ENCODE measurements at regions not wholly inside any gene's neighbourhood (a gene's known extent, or its start where the extent isn't known, plus 50 kb on each side); places are given as distances from the start of the nearest gene placed in this dataset.

GRCh38 chr22:22799561-22799960, 88.1 kb upstream of the IGLL5 start:
- intact Hi-C loops (cut with micrococcal nuclease; ENCODE audit: unreplicated experiment): no loop called here
- no peak for DNase-seq
- H3K79me2 ChIP-seq (ENCODE audit: low read depth): no peaks in the 10 kb centered on the region
- H2AFZ ChIP-seq: no peak overlapping the region
- ChIA-PET POLR2A (ENCODE audit: unreplicated experiment) (interaction anchor here (0.5 kb wide), 1 partner anchor 589 kb away, joined by 8 read pairs; no protein-coding TSS in a partner anchor), CTCF (no interaction called here)
- TF ChIP-seq EZH2 (IDR thresholded peaks at IDR 0.05; ENCODE audit: low read depth): no peak
- no peak for TF ChIP-seq CTCF (conservative IDR thresholded peaks at IDR 0.05)
- no peaks in the 10 kb centered on the region for H3K36me3 ChIP-seq (ENCODE audit: low read depth)
- H3K4me1 ChIP-seq (replicated peaks; ENCODE audit: insufficient read depth): no peaks in the 10 kb centered on the region
- no peak overlapping the region for H3K27ac ChIP-seq
- no peaks in the 10 kb centered on the region for H3K9me3 ChIP-seq (ENCODE audit: insufficient read depth, low read depth)
- no TSS peak for BruUV-seq (replicated peaks)
- no peak overlapping the region for H3K4me3 ChIP-seq
- no peak overlapping the region for H3K4me2 ChIP-seq
- H3K9me2 ChIP-seq (ENCODE audit: insufficient read depth): no peaks in the 10 kb centered on the region
- H3K27me3 ChIP-seq (ENCODE audit: insufficient read depth, low read depth): peaks cover 86% of the 10 kb centered on the region
- no peaks in the 10 kb centered on the region for H3F3A ChIP-seq (ENCODE audit: insufficient read depth, low read depth)
- H4K20me1 ChIP-seq (ENCODE audit: insufficient read depth): no peaks in the 10 kb centered on the region

DNA sequence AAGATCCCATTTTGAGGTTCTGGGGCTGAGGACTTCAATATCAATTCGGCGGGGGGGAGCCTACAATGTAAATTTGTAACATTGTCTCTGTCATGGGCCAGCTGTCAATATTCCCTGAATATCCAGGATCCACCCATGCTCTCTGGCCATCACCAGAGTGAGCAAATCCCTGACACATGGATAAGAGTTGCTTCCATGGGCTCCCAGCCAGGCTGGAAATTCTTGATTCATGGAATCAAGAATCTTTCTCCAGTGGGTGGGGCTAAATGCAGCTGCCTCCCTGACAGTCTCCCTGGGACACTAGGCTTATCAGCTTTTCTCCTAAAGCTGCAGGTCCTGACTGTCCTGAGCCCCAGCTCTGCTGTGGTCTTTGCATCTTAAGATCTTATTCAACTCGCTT, 86.9 kb upstream of the IGLL5 start:
- POLR2A ChIA-PET (ENCODE audit: unreplicated experiment): no interaction called here
- Histone ChIP-seq H3K9me2 (ENCODE audit: insufficient read depth) (no peaks in the 10 kb centered on the region), H3K36me3 (ENCODE audit: low read depth) (no peaks in the 10 kb centered on the region), H3F3A (ENCODE audit: insufficient read depth, low read depth) (no peaks in the 10 kb centered on the region), H3K4me1 (replicated peaks; ENCODE audit: insufficient read depth) (no peaks in the 10 kb centered on the region), H3K4me2 (no peak overlapping the region), H3K4me3 (no peak overlapping the region), H2AFZ (no peak overlapping the region), H4K20me1 (ENCODE audit: insufficient read depth) (no peaks in the 10 kb centered on the region), H3K79me2 (ENCODE audit: low read depth) (no peaks in the 10 kb centered on the region), H3K9me3 (ENCODE audit: insufficient read depth, low read depth) (no peaks in the 10 kb centered on the region), H3K27ac (no peak overlapping the region), H3K27me3 (ENCODE audit: insufficient read depth, low read depth) (peaks cover 81% of the 10 kb centered on the region)
- no peak for TF ChIP-seq EZH2 (IDR thresholded peaks at IDR 0.05; ENCODE audit: low read depth)
- TF ChIP-seq CTCF (conservative IDR thresholded peaks at IDR 0.05): no peak
- no TSS peak for BruUV-seq (replicated peaks)
- intact Hi-C loops (cut with micrococcal nuclease; ENCODE audit: unreplicated experiment): no loop called here
- CTCF ChIA-PET: no interaction called here
- no peak for DNase-seq

DNA sequence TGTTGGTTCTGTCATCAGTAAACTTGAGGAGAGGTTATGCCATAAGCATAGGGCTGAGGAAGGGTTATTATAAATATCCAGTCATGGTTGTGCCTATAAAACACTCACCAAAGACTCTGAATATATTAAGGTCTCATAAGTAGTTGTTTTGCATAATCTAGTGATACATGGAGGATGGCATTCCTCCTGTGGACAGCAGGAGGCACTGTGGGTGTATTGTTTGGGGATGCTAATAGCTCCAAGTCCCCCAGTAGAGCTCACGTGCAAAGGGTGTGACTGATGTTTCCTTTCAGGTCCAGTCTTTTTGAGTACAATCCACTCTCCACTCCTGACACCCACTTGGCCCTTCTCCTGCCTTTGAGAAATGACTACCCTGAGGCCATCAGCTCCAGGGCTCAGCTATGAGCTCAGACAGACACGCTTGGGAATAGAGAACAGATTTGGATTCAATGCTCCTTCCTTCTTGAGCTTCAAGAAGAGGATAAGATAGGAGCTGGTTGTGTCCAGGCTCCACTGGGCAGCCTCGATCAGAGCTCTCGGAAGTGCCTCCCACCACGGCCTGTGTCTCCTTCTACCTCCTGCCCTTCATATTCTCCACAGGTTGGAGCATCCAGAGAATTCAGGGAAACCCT, 85.2 kb upstream of the IGLL5 start:
- Histone ChIP-seq H3K4me1 (replicated peaks; ENCODE audit: insufficient read depth) (no peaks in the 10 kb centered on the region), H4K20me1 (ENCODE audit: insufficient read depth) (no peaks in the 10 kb centered on the region), H3K36me3 (ENCODE audit: low read depth) (no peaks in the 10 kb centered on the region), H3K27me3 (ENCODE audit: insufficient read depth, low read depth) (peaks cover 80% of the 10 kb centered on the region), H3K27ac (no peak overlapping the region), H3K4me3 (no peak overlapping the region), H3F3A (ENCODE audit: insufficient read depth, low read depth) (no peaks in the 10 kb centered on the region), H3K9me2 (ENCODE audit: insufficient read depth) (no peaks in the 10 kb centered on the region), H3K9me3 (ENCODE audit: insufficient read depth, low read depth) (no peaks in the 10 kb centered on the region), H3K4me2 (no peak overlapping the region), H3K79me2 (ENCODE audit: low read depth) (no peaks in the 10 kb centered on the region), H2AFZ (no peak overlapping the region)
- TF ChIP-seq CTCF (conservative IDR thresholded peaks at IDR 0.05) (0 out of 2 replicates have a peak, but pooled peaks have one; percentile 18), EZH2 (IDR thresholded peaks at IDR 0.05; ENCODE audit: low read depth) (no peak)
- no TSS peak for BruUV-seq (replicated peaks)
- DNase-seq: no peak
- ChIA-PET POLR2A (ENCODE audit: unreplicated experiment) (no interaction called here), CTCF (interaction anchor here (0.6 kb wide), 1 partner anchor 328 kb away, joined by 5 read pairs; no protein-coding TSS in a partner anchor)
- intact Hi-C loops (cut with micrococcal nuclease; ENCODE audit: unreplicated experiment): no loop called here

Data from PC-9 (cell line).